ENCODE measurements at regions not wholly inside any gene's neighbourhood (a gene's known extent, or its start where the extent isn't known, plus 50 kb on each side); places are given as distances from the start of the nearest gene placed in this dataset.
A peak's percentile ranks its signal among the peaks of the same experiment; 100 is the strongest.

DNA sequence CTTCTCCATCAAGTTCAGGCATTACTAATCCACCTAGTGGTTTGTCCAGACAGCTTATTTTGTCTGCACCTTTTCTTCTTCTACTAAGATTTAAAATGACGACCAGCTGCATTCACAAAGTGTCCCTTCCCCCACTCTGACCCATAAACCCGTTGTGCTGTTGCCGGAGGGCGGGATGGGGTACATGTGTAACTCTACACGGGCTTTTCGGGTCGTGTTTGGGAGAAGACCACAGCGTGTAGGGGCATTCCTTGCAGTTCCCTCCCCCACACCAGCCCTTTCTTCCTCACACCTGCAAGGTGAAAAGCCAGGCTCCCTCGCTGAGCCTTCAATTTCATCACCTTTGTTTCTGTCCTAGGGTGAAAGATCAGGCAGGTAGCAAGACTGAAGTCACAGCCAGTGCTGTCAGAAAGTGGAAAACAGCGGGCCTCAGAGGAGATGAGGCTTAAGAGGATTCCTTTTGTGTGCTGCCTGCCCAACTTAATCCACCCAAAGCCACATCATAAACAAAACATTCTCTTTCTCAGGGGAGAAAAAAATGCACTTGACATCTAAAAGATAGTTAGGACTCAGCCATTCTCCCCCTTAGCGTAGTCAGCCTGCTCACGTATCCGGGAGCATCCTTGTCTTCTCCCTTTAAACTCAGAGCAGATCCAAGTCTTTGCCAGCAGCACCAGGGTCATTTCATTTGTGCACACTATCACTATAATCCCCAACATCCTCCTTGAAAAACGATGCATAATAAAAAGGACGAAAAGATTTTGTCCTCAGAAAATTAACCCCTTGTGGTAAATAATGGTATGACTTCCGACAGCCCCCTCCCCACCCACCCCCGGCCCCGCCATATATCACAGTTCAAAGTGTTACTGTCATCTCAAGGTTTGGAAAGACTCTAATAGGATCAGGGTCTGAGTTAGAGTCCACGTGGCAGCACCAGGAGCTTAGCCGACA, 599.0 kb downstream of the RAB28 start (continued):
- TF ChIP-seq RXRA (IDR thresholded peaks at IDR 0.05; ENCODE audit: insufficient read depth, low read depth, low read length) (no peak), CHD2 (IDR thresholded peaks at IDR 0.05; ENCODE audit: low read length) (no peak), EP300 (IDR thresholded peaks at IDR 0.05; ENCODE audit: borderline replicate concordance in 1 of 2, low read depth in 2 of 2, low read length in 2 of 2) (peak in 1 of 2 experiments; percentile 63; a peak in 1 of 3 replicates), KDM4A (IDR thresholded peaks at IDR 0.05; ENCODE audit: low read depth, low read length, severe bottlenecking) (no peak), JUND (IDR thresholded peaks at IDR 0.05; ENCODE audit: low read length) (no peak), POU5F1 (IDR thresholded peaks at IDR 0.05; ENCODE audit: low read depth, low read length) (no peak), MAX (IDR thresholded peaks at IDR 0.05) (0 out of 2 replicates have a peak, but pooled peaks have one; percentile 16), SP1 (IDR thresholded peaks at IDR 0.05; ENCODE audit: low read depth, low read length) (peak; percentile 41; the same call in 1 of the 2 replicates)
